C4-2B (cell line): ENCODE measurements at regions not wholly inside any gene's neighbourhood (a gene's known extent, or its start where the extent isn't known, plus 50 kb on each side); places are given as distances from the start of the nearest gene placed in this dataset.

Experiments
- H3K27ac ChIP-seq: fragments of 450-650 bp; 2 replicates; pipeline ENCODE4 v1.5.1; 2017
- CTCF ChIP-seq: fragments of 450-650 bp; conservative IDR thresholded peaks from 2 replicates; pipeline ENCODE4 v1.5.1; 2017; ENCODE audit warnings: mild to moderate bottlenecking
- ZFX ChIP-seq: fragments of 450-650 bp; IDR thresholded peaks from 2 replicates; pipeline ENCODE4 v1.6.1; 2017

- no peak for TF ChIP-seq ZFX
- TF ChIP-seq CTCF = no peak
- no peak overlapping the region for H3K27ac ChIP-seq
These were observed 198.7 kb downstream of the DACT1 start for GRCh38 chr14:58836303-58836974.

DNA sequence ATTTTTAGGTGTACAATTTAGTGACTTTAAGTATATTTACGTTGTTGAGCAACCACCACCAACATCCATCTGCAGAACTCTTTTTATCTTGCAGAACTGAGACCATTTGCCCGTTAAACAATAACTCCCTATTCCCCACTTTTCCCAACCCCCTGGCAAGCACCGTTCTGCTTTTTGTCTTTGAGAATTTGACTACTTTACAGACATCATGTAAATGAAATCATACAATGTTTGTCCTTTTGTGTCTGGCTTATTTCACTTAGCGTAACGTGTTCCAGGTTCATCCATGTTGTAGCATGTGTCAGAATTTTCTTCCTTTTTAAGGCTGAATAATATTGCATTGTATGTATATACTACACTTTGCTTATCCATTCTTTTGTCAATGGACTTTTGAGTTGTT is 201.5 kb downstream of the DACT1 start:
- TF ChIP-seq CTCF (no peak), ZFX (no peak)
- no peak overlapping the region for H3K27ac ChIP-seq

DNA sequence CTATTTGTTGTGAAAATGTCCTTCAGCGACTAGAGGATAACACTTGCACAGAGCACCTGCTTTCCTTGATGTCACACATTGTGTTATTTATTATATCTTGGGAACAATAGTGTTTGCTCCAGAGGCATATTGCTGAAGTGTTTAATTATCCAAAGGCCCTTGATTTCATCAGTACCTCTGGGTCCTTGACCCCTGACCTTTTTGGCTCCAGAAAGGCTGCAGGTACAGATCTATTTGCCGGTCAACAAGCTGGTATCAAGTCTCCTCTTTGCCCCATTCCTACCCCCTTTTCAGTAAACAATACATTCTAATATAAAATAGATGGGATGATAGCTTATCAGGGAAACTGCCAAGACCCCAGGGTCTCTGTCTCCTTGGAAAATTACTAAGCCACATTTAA is 206.8 kb downstream of the DACT1 start:
- TF ChIP-seq ZFX (no peak), CTCF (no peak)
- no peak overlapping the region for H3K27ac ChIP-seq

DNA sequence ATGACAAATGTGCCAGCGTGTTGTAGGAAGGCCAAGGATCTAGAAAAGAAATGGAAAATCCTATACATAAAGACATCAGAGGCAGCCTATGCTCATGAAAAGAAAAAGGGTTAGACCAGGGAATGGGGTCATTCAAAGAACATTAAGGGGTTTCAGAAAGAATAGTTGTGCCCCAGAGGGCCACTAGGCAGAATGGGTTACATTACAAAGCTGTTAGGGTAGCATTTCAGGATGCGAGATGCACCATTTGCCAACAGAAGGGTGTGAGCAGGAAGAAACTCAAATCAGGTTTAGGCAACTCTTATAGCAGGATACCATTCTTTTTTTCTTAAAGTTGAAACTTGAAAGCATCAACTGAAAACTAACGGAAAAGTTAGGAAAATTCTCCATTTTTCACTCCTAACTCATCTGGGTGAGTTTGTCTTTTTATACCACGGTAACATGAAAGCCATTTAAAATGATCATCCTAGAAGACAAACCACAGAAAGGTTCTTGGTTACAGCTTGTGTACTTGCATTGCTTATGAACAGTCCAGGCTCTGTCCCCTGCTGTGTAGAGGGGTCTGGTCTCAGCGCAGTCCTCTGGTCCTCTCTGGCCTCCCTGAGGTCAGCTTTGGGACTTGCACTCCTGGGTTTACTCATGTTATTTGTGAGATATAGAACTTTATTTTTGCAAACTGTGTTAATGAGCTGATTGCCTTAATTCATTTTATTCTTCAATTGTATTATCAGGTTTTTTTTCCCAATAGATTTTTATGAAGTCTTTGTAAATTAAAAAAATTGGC is 209.1 kb downstream of the DACT1 start:
- no peak for TF ChIP-seq ZFX
- TF ChIP-seq CTCF = no peak
- no peak overlapping the region for H3K27ac ChIP-seq

- TF ChIP-seq ZFX = no peak
- TF ChIP-seq CTCF = no peak
- no peak overlapping the region for H3K27ac ChIP-seq
These were observed 210.6 kb downstream of the DACT1 start for GRCh38 chr14:58848365-58848764.

DNA sequence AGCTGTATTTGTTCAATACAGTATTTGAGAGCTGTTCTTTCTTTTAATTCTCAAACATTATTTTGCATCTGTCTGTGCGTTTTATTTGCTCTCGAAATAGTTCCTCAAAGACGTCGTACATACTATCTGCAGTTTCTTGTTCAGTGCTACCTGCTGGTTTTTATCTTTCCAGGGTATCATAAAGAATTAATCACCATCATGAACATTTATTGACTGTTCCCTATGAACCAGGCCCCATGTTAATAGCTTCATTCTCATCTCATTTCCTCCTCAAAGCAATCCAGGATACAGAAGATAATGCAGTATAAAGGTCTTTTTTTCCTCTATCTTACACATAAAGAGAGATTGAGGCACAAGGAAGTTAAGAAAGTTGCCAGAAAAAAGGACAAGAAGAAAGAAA is 211.8 kb downstream of the DACT1 start:
- no peak for TF ChIP-seq CTCF
- no peak for TF ChIP-seq ZFX
- H3K27ac ChIP-seq = no peak overlapping the region

GRCh38 chr14:58850011-58850410 is 212.2 kb downstream of the DACT1 start:
- no peak for TF ChIP-seq CTCF
- no peak for TF ChIP-seq ZFX
- no peak overlapping the region for H3K27ac ChIP-seq
